Neural cell (in vitro differentiated cells): ENCODE measurements at regions not wholly inside any gene's neighbourhood (a gene's known extent, or its start where the extent isn't known, plus 50 kb on each side); places are given as distances from the start of the nearest gene placed in this dataset.

ENCODE experiments used
- H2AFZ ChIP-seq: fragments of 200-600, 300-800 bp; sonication (generic), shearing (Covaris generic); 2 replicates; pipeline ENCODE4 v1.6.0; 2014; ENCODE audit warnings: low read depth, mild to moderate bottlenecking, antibody characterized with exemption, low read length, moderate library complexity
- H3F3A ChIP-seq: fragments of 200-600 bp; shearing (Covaris generic); 2 replicates; pipeline ENCODE4 v1.6.1; 2016; ENCODE audit warnings: mild to moderate bottlenecking, moderate library complexity, mixed read lengths, antibody characterized with exemption, low read length; ENCODE audit not compliant: insufficient read depth, poor library complexity, severe bottlenecking
- H3K27ac ChIP-seq: fragments of 200-600, 300-800 bp; sonication (generic), shearing (Covaris generic); 2 replicates; pipeline ENCODE4 v1.5.1; 2014; ENCODE audit warnings: mild to moderate bottlenecking, low read length, moderate library complexity
- H3K27me3 ChIP-seq: fragments of 300-800, 200-600 bp; sonication (generic), shearing (Covaris generic); 2 replicates; pipeline ENCODE4 v1.6.0; 2014; ENCODE audit warnings: mild to moderate bottlenecking, low read depth, low read length, moderate library complexity; ENCODE audit not compliant: insufficient read depth
- H3K36me3 ChIP-seq: fragments of 300-800, 200-600 bp; sonication (generic), shearing (Covaris generic); 2 replicates; pipeline ENCODE4 v1.5.1; 2014; ENCODE audit warnings: mild to moderate bottlenecking, antibody characterized with exemption, low read length, moderate library complexity; ENCODE audit not compliant: insufficient read depth
- H3K4me2 ChIP-seq: fragments of 300-800, 200-600 bp; sonication (generic), shearing (Covaris generic); 2 replicates; pipeline ENCODE4 v1.6.0; 2014; ENCODE audit warnings: mild to moderate bottlenecking, low read length
- H3K4me3 ChIP-seq: fragments of 300-800, 200-600 bp; sonication (generic), shearing (Covaris generic); 2 replicates; pipeline ENCODE4 v1.5.1; 2014; ENCODE audit warnings: mild to moderate bottlenecking, low read length, moderate library complexity
- H3K79me2 ChIP-seq: fragments of 200-600 bp; shearing (Covaris generic); replicated peaks from 2 replicates; pipeline ENCODE4 v1.6.0; 2014; ENCODE audit warnings: mild to moderate bottlenecking, low read length, moderate library complexity; ENCODE audit not compliant: insufficient read depth
- H3K9ac ChIP-seq: fragments of 300-800, 200-600 bp; sonication (generic), shearing (Covaris generic); 2 replicates; pipeline ENCODE4 v1.6.1; 2016; ENCODE audit warnings: mild to moderate bottlenecking, low read length, mixed read lengths
- H3K9me2 ChIP-seq: fragments of 200-600 bp; shearing (Covaris generic); 2 replicates; pipeline ENCODE4 v1.6.1; 2016; ENCODE audit warnings: mild to moderate bottlenecking, low read length, mixed read lengths; ENCODE audit not compliant: insufficient read depth
- H3K9me3 ChIP-seq: fragments of 200-600, 300-800 bp; sonication (generic), shearing (Covaris generic); 2 replicates; pipeline ENCODE4 v1.6.1; 2016; ENCODE audit warnings: mild to moderate bottlenecking, mixed run types, low read length, moderate library complexity, mixed read lengths
- H4K20me1 ChIP-seq: fragments of 200-600 bp; shearing (Covaris generic); 2 replicates; pipeline ENCODE4 v1.6.1; 2016; ENCODE audit warnings: mild to moderate bottlenecking, mixed run types; ENCODE audit not compliant: insufficient read depth
- EP300 ChIP-seq: fragments of 450-650 bp; conservative IDR thresholded peaks from 2 replicates; pipeline ENCODE4 v1.6.1; 2014; ENCODE audit warnings: antibody characterized with exemption, mild to moderate bottlenecking, moderate library complexity; ENCODE audit not compliant: poor library complexity, severe bottlenecking
- EZH2 ChIP-seq: fragments of 200-600, 300-800 bp; shearing (Covaris generic), sonication (generic); IDR thresholded peaks from 2 replicates; pipeline ENCODE4 v1.6.1; 2014; ENCODE audit warnings: antibody characterized with exemption, low read length, borderline replicate concordance, mild to moderate bottlenecking; ENCODE audit not compliant: insufficient read depth, poor library complexity, severe bottlenecking
- MXI1 ChIP-seq: fragments of 450-650 bp; conservative IDR thresholded peaks from 2 replicates; pipeline ENCODE4 v1.6.1; 2014; ENCODE audit warnings: antibody characterized with exemption, mild to moderate bottlenecking; ENCODE audit not compliant: poor library complexity, severe bottlenecking
- POLR2AphosphoS5 ChIP-seq: IDR thresholded peaks from 2 replicates; pipeline ENCODE4 v1.6.1; 2012
- RAD21 ChIP-seq: fragments of 450-650 bp; conservative IDR thresholded peaks from 2 replicates; pipeline ENCODE4 v1.6.1; 2014; ENCODE audit warnings: antibody characterized with exemption, mild to moderate bottlenecking, moderate library complexity
- SMC3 ChIP-seq: fragments of 450-650 bp; conservative IDR thresholded peaks from 2 replicates; pipeline ENCODE4 v1.6.1; 2014; ENCODE audit warnings: antibody characterized with exemption, mild to moderate bottlenecking, moderate library complexity; ENCODE audit not compliant: poor library complexity
- TAF1 ChIP-seq: IDR thresholded peaks from 2 replicates; pipeline ENCODE4 v1.6.1; 2012; ENCODE audit warnings: low read depth
- TF ChIP-seq, protein P1 (sequence below): fragments of 450-650 bp; IDR thresholded peaks from 2 replicates; pipeline ENCODE4 v1.5.1; 2014; ENCODE audit warnings: antibody characterized with exemption, mild to moderate bottlenecking, moderate library complexity; ENCODE audit not compliant: poor library complexity, severe bottlenecking
- TF ChIP-seq, protein P2 (sequence below): IDR thresholded peaks from 2 replicates; pipeline ENCODE4 v1.6.1; 2012; ENCODE audit warnings: borderline replicate concordance

DNA sequence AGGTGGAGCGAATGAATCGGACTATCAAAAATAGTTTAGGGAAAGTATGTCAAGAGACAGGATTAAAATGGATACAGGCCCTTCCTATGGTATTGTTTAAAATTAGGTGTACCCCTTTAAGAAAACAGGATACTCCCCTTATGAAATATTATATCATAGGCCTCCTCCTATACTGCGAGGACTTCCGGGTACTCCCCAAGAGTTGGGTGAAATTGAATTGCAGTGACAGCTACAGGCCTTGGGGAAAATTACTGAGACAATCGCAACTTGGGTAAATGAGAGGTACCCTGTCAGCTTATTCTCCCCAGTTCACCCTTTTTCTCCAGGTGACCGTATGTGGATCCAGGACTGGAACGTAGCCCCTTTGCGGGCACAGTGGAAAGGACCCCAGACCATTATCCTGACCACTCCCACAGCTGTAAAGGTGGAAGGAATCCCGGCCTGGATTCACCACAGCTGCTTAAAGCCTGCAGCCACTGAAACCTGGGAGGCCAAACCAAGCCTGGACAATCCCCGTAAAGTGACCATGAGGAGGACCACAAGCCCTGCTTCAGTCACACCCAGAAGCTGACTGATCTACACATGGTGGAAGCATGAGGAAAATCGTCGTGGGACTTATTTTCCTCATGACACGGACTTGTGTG is 1138.1 kb downstream of the ARAP2 start:
- Histone ChIP-seq H3K79me2 (no peaks in the 10 kb centered on the region), H2AFZ (no peak overlapping the region), H3K9ac (no peak overlapping the region), H3K4me2 (no peak overlapping the region), H3F3A (no peaks in the 10 kb centered on the region), H3K27ac (no peak overlapping the region), H3K9me3 (no peaks in the 10 kb centered on the region), H3K4me3 (no peak overlapping the region), H3K27me3 (no peaks in the 10 kb centered on the region), H4K20me1 (no peaks in the 10 kb centered on the region), H3K36me3 (no peaks in the 10 kb centered on the region), H3K9me2 (no peaks in the 10 kb centered on the region)
- TF ChIP-seq TAF1 (no peak), SMC3 (no peak), RAD21 (no peak), POLR2AphosphoS5 (no peak), MXI1 (no peak), EZH2 (no peak), EP300 (no peak)
- TF ChIP-seq, protein P1, sequence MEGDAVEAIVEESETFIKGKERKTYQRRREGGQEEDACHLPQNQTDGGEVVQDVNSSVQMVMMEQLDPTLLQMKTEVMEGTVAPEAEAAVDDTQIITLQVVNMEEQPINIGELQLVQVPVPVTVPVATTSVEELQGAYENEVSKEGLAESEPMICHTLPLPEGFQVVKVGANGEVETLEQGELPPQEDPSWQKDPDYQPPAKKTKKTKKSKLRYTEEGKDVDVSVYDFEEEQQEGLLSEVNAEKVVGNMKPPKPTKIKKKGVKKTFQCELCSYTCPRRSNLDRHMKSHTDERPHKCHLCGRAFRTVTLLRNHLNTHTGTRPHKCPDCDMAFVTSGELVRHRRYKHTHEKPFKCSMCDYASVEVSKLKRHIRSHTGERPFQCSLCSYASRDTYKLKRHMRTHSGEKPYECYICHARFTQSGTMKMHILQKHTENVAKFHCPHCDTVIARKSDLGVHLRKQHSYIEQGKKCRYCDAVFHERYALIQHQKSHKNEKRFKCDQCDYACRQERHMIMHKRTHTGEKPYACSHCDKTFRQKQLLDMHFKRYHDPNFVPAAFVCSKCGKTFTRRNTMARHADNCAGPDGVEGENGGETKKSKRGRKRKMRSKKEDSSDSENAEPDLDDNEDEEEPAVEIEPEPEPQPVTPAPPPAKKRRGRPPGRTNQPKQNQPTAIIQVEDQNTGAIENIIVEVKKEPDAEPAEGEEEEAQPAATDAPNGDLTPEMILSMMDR, result no peak
- TF ChIP-seq, protein P2, sequence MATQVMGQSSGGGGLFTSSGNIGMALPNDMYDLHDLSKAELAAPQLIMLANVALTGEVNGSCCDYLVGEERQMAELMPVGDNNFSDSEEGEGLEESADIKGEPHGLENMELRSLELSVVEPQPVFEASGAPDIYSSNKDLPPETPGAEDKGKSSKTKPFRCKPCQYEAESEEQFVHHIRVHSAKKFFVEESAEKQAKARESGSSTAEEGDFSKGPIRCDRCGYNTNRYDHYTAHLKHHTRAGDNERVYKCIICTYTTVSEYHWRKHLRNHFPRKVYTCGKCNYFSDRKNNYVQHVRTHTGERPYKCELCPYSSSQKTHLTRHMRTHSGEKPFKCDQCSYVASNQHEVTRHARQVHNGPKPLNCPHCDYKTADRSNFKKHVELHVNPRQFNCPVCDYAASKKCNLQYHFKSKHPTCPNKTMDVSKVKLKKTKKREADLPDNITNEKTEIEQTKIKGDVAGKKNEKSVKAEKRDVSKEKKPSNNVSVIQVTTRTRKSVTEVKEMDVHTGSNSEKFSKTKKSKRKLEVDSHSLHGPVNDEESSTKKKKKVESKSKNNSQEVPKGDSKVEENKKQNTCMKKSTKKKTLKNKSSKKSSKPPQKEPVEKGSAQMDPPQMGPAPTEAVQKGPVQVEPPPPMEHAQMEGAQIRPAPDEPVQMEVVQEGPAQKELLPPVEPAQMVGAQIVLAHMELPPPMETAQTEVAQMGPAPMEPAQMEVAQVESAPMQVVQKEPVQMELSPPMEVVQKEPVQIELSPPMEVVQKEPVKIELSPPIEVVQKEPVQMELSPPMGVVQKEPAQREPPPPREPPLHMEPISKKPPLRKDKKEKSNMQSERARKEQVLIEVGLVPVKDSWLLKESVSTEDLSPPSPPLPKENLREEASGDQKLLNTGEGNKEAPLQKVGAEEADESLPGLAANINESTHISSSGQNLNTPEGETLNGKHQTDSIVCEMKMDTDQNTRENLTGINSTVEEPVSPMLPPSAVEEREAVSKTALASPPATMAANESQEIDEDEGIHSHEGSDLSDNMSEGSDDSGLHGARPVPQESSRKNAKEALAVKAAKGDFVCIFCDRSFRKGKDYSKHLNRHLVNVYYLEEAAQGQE, result no peak

DNA sequence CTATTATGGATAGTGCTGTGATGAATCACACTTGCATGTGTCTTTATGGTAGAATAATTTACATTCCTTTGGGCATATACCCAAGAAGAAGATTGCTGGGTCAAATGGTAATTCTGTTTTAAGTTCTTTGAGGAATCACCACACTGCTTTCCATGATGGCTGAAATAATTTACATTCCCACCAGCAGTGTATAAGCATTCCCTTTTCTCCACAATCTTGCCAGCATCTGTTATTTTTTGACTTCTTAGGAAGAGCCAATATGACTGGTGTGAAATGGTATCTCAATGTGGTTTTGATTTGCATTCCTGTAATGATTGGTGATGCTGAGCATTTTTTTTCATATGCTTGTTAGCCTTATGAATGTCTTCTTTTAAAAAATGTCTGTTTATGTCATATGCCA is 1120.2 kb downstream of the ARAP2 start:
- Histone ChIP-seq H3K9ac (no peak overlapping the region), H4K20me1 (no peaks in the 10 kb centered on the region), H3K9me3 (no peaks in the 10 kb centered on the region), H3F3A (no peaks in the 10 kb centered on the region), H2AFZ (no peak overlapping the region), H3K27ac (no peak overlapping the region), H3K27me3 (no peaks in the 10 kb centered on the region), H3K4me2 (no peak overlapping the region), H3K36me3 (no peaks in the 10 kb centered on the region), H3K4me3 (no peak overlapping the region), H3K9me2 (no peaks in the 10 kb centered on the region), H3K79me2 (no peaks in the 10 kb centered on the region)
- TF ChIP-seq SMC3, result no peak
- TF ChIP-seq EZH2, result no peak
- no peak for TF ChIP-seq MXI1
- TF ChIP-seq, protein P2, result no peak
- TF ChIP-seq TAF1, result no peak
- no peak for TF ChIP-seq RAD21
- TF ChIP-seq EP300, result no peak
- TF ChIP-seq, protein P1, result no peak
- no peak for TF ChIP-seq POLR2AphosphoS5
